Subcutaneous abdominal adipose tissue (tissue), 5 donors: ENCODE measurements at regions not wholly inside any gene's neighbourhood (a gene's known extent, or its start where the extent isn't known, plus 50 kb on each side); places are given as distances from the start of the nearest gene placed in this dataset.
"Not testable (repeated sequence)": the region's sequence is repeated elsewhere in the genome, so short reads cannot be mapped to it uniquely, and the experiment has no call there.

ENCODE experiments used
- H3K27ac ChIP-seq: one replicate; pipeline ENCODE4 v1.7.0; 2013; ENCODE audit warnings: low read depth, mild to moderate bottlenecking, inconsistent platforms, low read length, moderate library complexity
- H3K27me3 ChIP-seq, 5 donors: one replicate each; pipeline ENCODE4 v1.7.0; 2013; ENCODE audit warnings: low read length in 5 of 5, inconsistent platforms in 1 of 5; ENCODE audit not compliant: control insufficient read depth in 5 of 5, insufficient read depth in 4 of 5
- H3K36me3 ChIP-seq, 5 donors: one replicate each; pipeline ENCODE4 v1.7.0; 2013; ENCODE audit warnings: low read length in 5 of 5; ENCODE audit not compliant: control insufficient read depth in 5 of 5, insufficient read depth in 5 of 5
- H3K4me1 ChIP-seq, 5 donors: one replicate each; pipeline ENCODE4 v1.7.0; 2013; ENCODE audit warnings: low read length in 5 of 5, mild to moderate bottlenecking in 3 of 5, moderate library complexity in 1 of 5; ENCODE audit not compliant: control insufficient read depth in 5 of 5, insufficient read depth in 5 of 5
- H3K4me3 ChIP-seq, 5 donors: one replicate each; pipeline ENCODE4 v1.7.0; 2013; ENCODE audit warnings: low read length in 5 of 5, low read depth in 1 of 5
- H3K9ac ChIP-seq, 5 donors: one replicate each; pipeline ENCODE4 v1.7.0; 2013; ENCODE audit warnings: low read length in 5 of 5, mild to moderate bottlenecking in 4 of 5, moderate library complexity in 3 of 5
- H3K9me3 ChIP-seq, 5 donors: one replicate each; pipeline ENCODE4 v1.7.0; 2013; ENCODE audit warnings: low read length in 5 of 5; ENCODE audit not compliant: control insufficient read depth in 5 of 5
- donor health status: healthy.
- donor health status: healthy.
- donor health status: healthy.
- donor health status: healthy.
- donor health status: healthy.

DNA sequence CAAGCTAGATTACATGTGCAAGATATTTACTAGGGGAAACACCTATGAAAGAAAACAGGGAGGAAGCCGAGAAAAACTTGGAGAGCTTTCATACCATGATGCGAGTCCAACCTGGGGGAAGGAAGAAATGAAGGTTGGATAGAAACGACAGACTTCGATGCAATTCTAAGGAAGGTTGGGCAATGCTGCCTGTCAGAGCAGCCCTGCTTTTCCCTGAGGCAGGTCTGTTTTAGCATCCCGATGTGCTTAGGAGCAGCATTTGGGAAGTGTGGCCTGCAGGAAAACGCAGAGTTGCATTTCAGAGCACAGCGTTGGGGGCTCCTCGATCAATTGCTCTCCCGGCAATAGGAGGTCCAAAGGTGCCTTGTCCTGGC is 91.9 kb upstream of the DTNBP1 start:
- Histone ChIP-seq H3K9me3 (peaks cover 0 to 6% (median 0%) of the 10 kb centered on the region in 5 donors), H3K4me1 (peaks cover 0 to 8% (median 7%) of the 10 kb centered on the region in 5 donors), H3K9ac (no peak overlapping the region), H3K4me3 (no peak overlapping the region), H3K36me3 (no peaks in the 10 kb centered on the region), H3K27me3 (no peaks in the 10 kb centered on the region), H3K27ac (no peak overlapping the region)

DNA sequence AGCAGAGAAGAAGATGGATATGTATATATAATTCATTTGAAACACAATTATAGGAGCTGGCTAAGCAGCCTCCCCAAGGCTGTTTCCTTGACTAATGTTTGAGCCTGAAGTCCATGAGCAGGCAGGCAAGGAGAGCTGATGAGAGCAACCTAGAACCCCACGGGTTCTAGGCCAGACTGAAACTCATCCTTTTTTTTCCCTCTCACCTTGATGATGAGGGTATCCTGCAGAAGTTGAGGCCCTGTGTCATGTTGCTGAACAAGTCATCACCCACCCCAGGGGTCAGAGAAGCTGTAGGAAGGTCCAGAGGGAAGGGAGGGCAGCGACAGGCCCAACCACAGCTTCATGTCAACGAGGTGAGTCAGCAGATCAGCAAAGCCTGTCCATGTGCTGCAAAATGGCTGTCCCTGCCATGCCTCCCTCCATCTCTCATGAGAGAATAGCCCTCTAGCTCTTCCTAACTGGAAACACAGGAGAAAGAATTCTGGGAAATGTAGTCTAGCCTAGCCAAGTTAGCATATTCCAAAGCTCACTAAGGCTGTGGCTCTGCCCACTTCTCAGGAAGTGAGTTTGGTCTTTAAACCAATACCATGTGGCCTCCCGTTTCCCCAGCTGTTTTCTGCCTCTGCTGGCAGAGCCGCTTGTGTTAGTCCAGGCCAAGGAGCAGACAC is 91.3 kb upstream of the DTNBP1 start:
- Histone ChIP-seq H3K27me3 (no peaks in the 10 kb centered on the region), H3K9me3 (peaks cover 0 to 6% (median 0%) of the 10 kb centered on the region in 5 donors), H3K36me3 (no peaks in the 10 kb centered on the region), H3K4me1 (peaks cover 0 to 8% (median 7%) of the 10 kb centered on the region in 5 donors), H3K27ac (no peak overlapping the region), H3K9ac (no peak overlapping the region), H3K4me3 (no peak overlapping the region)

DNA sequence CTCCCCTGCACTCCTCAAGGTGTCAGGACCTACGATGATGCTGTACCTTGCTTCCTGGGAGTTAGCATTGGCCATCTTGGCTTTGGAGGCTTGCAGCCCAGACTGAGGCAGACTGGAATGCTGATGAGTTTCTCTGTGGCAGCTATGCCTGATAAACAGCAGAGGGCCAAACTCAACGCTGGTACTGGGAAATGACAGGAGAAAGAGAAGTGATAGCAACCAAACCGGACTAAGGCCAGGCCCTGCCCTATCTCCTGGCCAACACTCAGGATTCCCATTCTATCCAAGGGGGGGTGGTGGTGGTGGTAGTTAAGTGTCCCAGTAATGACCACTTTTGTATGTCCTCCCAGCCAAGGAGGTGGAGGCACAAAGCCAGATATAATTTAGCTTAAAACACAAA is 90.0 kb upstream of the DTNBP1 start:
- Histone ChIP-seq H3K9ac (no peak overlapping the region), H3K4me1 (peaks cover 0 to 8% (median 7%) of the 10 kb centered on the region in 5 donors), H3K27ac (no peak overlapping the region), H3K36me3 (no peaks in the 10 kb centered on the region), H3K9me3 (peaks cover 0 to 6% (median 0%) of the 10 kb centered on the region in 5 donors), H3K27me3 (no peaks in the 10 kb centered on the region), H3K4me3 (no peak overlapping the region)

DNA sequence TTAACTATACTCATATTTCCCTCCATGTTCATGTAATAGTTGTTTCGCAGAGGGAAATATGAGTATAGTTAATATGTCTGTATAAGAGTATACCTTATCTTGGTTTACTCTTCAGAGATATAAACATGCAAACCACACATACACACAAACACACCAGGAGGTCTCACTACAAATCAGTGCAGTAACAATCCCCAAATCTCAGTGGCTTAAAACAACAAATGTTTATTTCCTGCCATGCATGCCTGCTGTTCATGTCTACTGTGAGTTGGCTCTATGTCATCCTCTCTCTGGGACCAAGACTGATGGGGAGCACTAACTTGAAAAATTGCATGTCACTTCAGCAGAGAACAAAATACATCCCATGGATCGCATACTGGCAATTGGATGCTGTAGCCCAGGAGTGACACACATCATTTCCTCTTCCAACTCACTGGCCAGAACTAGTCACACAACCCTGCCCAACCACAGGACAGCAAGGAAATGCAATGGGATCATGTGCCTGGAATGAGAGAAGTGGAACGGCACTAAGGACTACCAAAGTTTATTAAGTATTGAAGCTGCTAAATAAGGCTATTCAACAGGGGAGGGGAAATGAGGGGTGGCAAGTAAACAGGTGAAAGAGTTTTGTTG is 89.0 kb upstream of the DTNBP1 start:
- Histone ChIP-seq H3K36me3 (no peaks in the 10 kb centered on the region), H3K4me3 (no peak overlapping the region), H3K27ac (no peak overlapping the region), H3K27me3 (no peaks in the 10 kb centered on the region), H3K9ac (no peak overlapping the region), H3K9me3 (peaks cover 0 to 6% (median 0%) of the 10 kb centered on the region in 5 donors), H3K4me1 (peaks cover 0 to 8% (median 7%) of the 10 kb centered on the region in 5 donors)

DNA sequence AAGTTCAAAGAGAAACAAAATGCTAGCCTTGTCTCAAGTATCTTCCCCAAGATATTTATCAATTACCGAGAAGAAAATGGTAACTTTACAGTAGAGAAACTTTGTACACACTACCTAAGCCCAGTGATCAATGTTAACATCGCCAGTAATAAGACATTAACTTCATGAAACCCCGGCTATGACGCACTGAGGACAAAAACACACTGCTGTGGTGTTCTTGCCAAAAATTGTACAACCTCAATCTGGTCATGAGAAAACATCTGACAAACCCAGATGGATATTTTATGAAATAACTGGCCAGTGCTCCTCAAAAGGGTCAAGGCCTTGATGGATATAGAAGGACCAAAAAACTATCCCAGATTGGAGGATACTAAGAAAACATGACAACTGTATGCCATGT is 85.5 kb upstream of the DTNBP1 start:
- Histone ChIP-seq H3K4me3 (no peak overlapping the region), H3K9me3 (peaks cover 0 to 6% (median 0%) of the 10 kb centered on the region in 5 donors), H3K4me1 (no peaks in the 10 kb centered on the region), H3K27ac (no peak overlapping the region), H3K9ac (no peak overlapping the region), H3K27me3 (no peaks in the 10 kb centered on the region), H3K36me3 (no peaks in the 10 kb centered on the region)

DNA sequence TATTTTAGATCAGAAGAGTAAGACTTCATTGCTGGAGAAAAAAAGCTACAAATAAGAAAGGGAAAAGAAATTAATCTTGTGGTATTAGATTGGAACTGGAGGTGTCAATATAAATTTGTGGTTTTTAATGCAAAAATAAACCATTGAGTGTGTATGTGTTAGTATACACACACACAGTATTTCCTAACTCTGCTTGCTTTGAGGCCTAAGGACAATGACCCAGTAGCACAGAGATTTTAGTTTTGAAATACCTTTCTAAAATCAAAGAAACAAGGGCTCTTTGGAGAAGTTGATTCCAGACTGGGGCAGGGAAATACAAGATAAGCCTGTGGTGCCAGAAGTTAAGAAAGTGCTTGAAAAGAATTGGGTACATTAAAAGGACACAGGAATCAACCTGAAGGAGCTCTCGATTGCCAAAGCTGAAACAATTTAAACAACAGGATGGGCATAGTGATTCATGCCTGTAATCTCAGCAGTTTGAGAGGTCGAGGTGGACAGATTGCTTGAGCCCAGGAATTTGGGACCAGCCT is 84.6 kb upstream of the DTNBP1 start:
- no peak overlapping the region for H3K4me3 ChIP-seq
- no peaks in the 10 kb centered on the region for H3K9me3 ChIP-seq
- H3K27ac ChIP-seq: no peak overlapping the region
- no peaks in the 10 kb centered on the region for H3K36me3 ChIP-seq
- no peak overlapping the region for H3K9ac ChIP-seq
- no peaks in the 10 kb centered on the region for H3K27me3 ChIP-seq
- H3K4me1 ChIP-seq: no peaks in the 10 kb centered on the region

DNA sequence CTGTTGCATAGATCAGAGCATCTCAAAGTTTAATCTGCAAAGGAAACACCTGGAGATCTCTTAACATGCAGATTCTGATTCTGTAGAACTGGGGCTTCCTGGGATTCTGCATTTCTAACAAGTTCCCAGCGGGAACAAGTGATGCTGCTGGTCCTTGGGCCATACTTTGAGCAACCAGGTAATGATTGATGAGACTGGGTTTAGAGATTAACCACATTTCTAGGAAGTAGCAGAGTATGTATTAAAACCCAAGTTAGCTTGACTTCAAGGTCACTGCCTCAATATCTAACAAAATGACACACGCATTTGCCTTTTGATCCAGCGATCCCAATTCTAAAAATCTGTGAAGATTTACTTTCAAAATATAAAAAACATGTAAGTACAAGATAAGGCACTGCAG is 83.0 kb upstream of the DTNBP1 start:
- H3K27me3 ChIP-seq: no peaks in the 10 kb centered on the region
- H3K9me3 ChIP-seq: no peaks in the 10 kb centered on the region
- H3K27ac ChIP-seq: no peak overlapping the region
- H3K4me3 ChIP-seq: no peak overlapping the region
- no peaks in the 10 kb centered on the region for H3K4me1 ChIP-seq
- H3K9ac ChIP-seq: no peak overlapping the region
- H3K36me3 ChIP-seq: no peaks in the 10 kb centered on the region

DNA sequence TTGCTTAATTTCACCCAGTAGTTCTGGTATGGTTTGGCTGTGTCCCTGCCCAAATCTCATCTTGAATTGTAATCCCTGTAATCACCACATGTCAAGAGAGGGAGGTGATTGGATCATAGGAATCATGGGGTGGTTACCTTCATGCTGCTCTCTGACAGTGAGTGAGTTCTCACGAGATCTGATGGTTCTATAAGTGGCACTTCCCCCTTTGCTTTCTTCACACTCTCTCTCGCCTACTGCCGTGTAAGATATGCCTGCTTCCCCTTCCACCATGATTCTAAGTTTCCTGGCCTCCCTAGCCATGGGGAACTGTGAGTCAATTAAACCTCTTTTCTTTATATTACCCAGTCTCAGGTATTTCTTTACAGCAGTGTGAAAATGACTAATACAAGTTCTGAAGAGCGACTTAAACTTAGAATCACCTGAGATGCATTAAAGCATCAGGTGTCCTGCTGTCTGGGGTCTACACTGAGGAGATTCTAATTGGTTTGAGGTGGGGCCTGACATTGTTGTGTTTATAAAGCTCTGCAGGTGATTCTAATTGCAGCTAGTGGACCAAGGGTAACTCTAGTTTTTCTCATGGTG is 82.1 kb upstream of the DTNBP1 start:
- no peak overlapping the region for H3K9ac ChIP-seq
- no peak overlapping the region for H3K27ac ChIP-seq
- H3K36me3 ChIP-seq: no peaks in the 10 kb centered on the region
- no peaks in the 10 kb centered on the region for H3K4me1 ChIP-seq
- H3K9me3 ChIP-seq: no peaks in the 10 kb centered on the region
- H3K4me3 ChIP-seq: no peak overlapping the region
- no peaks in the 10 kb centered on the region for H3K27me3 ChIP-seq

DNA sequence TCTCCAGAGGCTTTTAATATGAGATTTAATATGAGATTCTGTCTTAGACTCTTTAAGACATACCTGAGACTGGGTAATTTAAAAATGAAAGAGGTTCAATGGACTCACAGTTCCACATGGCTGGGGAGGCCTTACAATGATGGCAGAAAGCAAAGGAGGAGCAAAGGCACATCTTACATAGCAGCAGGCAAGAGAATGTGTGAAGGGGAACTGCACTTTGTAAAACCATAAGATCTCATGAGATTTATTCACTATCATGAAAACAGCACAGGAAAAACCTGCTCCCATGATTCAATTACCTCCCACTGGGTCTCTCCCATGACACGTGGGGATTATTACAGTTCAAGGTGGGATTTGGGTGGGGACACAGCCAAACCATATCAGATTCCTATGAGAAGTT is 79.2 kb upstream of the DTNBP1 start:
- not testable (repeated sequence) for H3K4me3 ChIP-seq, H3K9me3 ChIP-seq

DNA sequence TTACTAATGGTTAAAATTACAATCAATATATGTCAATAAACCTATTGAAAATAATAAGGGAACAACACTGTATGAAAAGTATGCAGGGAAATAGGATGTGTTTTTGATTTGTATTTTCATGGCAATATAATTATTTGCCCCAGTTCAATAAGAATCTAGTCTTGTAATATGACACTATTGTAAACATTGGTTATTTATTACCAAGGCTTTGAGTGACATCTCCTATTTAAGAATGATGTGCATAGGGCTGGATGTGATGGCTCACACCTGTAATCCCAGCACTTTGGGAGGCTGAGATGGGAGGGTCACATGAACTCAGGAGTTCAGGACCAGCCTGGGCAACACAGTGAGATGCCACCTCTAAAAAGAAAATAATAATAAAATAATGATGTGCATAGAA is 78.6 kb upstream of the DTNBP1 start:
- H3K36me3 ChIP-seq: no peaks in the 10 kb centered on the region
- H3K4me1 ChIP-seq: no peaks in the 10 kb centered on the region
- H3K9me3 ChIP-seq: no peaks in the 10 kb centered on the region
- no peak overlapping the region for H3K9ac ChIP-seq
- no peak overlapping the region for H3K27ac ChIP-seq
- no peaks in the 10 kb centered on the region for H3K27me3 ChIP-seq
- H3K4me3 ChIP-seq: no peak overlapping the region

More for the DNA sequence above, 79.2 kb upstream of the DTNBP1 start:
- H3K9ac ChIP-seq, H3K27ac ChIP-seq, H3K27me3 ChIP-seq, H3K36me3 ChIP-seq, H3K4me1 ChIP-seq: not testable (repeated sequence)
